Trophoblast cell (in vitro differentiated cells and primary cell): ENCODE measurements at regions not wholly inside any gene's neighbourhood (a gene's known extent, or its start where the extent isn't known, plus 50 kb on each side); places are given as distances from the start of the nearest gene placed in this dataset.

Experiments
- DNase-seq, 2 donors: peaks; one replicate each; pipeline ENCODE4 v3.0.0-alpha.2; 2016
- H2AFZ ChIP-seq: 2 replicates; pipeline ENCODE4 v1.6.1; 2013; ENCODE audit warnings: low read length, moderate library complexity, mild to moderate bottlenecking; ENCODE audit not compliant: insufficient read depth, poor library complexity
- H2AK5ac ChIP-seq: 2 replicates; pipeline ENCODE4 v1.6.1; 2013; ENCODE audit warnings: mild to moderate bottlenecking, low read length
- H2BK120ac ChIP-seq: 2 replicates; pipeline ENCODE4 v1.6.1; 2013; ENCODE audit warnings: low read length, mild to moderate bottlenecking, moderate library complexity; ENCODE audit not compliant: insufficient read depth, poor library complexity
- H2BK12ac ChIP-seq: 2 replicates; pipeline ENCODE4 v1.6.1; 2013; ENCODE audit warnings: mild to moderate bottlenecking, low read length, moderate library complexity
- H2BK5ac ChIP-seq: 2 replicates; pipeline ENCODE4 v1.6.1; 2013; ENCODE audit warnings: low read length, low read depth, moderate library complexity, mild to moderate bottlenecking; ENCODE audit not compliant: poor library complexity
- H3K14ac ChIP-seq: 2 replicates; pipeline ENCODE4 v1.6.1; 2013; ENCODE audit warnings: mild to moderate bottlenecking, low read length
- H3K18ac ChIP-seq: 2 replicates; pipeline ENCODE4 v1.6.1; 2013; ENCODE audit warnings: mild to moderate bottlenecking, low read length
- H3K23ac ChIP-seq: 2 replicates; pipeline ENCODE4 v1.6.1; 2013; ENCODE audit warnings: low read length
- H3K27ac ChIP-seq: 2 replicates; pipeline ENCODE4 v1.5.1; 2013; ENCODE audit warnings: low read depth, mild to moderate bottlenecking, inconsistent platforms, low read length, moderate library complexity
- H3K27me3 ChIP-seq: 2 replicates; pipeline ENCODE4 v1.6.1; 2013; ENCODE audit warnings: inconsistent platforms, mild to moderate bottlenecking, low read length, moderate library complexity; ENCODE audit not compliant: insufficient read depth
- H3K36me3 ChIP-seq, 2 experiments: 1 replicate in 1 of 2; 2 replicates in 1 of 2; pipeline ENCODE4 v1.6.1; 2013; ENCODE audit warnings: low read length in 2 of 2, mild to moderate bottlenecking in 2 of 2, moderate library complexity in 1 of 2; ENCODE audit not compliant: insufficient read depth in 2 of 2, control insufficient read depth in 1 of 2
- H3K4ac ChIP-seq: 2 replicates; pipeline ENCODE4 v1.6.1; 2013; ENCODE audit warnings: low read depth, mild to moderate bottlenecking, low read length, moderate library complexity
- H3K4me1 ChIP-seq, 2 experiments: 1 replicate in 1 of 2; 2 replicates in 1 of 2; pipeline ENCODE4 v1.6.1; 2013; ENCODE audit warnings: low read length in 2 of 2, mild to moderate bottlenecking in 2 of 2, moderate library complexity in 1 of 2; ENCODE audit not compliant: insufficient read depth in 2 of 2, control insufficient read depth in 1 of 2
- H3K4me2 ChIP-seq: 2 replicates; pipeline ENCODE4 v1.6.1; 2013; ENCODE audit warnings: inconsistent platforms, mild to moderate bottlenecking, low read length, moderate library complexity
- H3K4me3 ChIP-seq: 2 replicates; pipeline ENCODE4 v1.5.1; 2013; ENCODE audit warnings: mild to moderate bottlenecking, low read depth, low read length, inconsistent platforms
- H3K79me1 ChIP-seq: one replicate; pipeline ENCODE4 v1.6.1; 2013; ENCODE audit warnings: low read length
- H3K79me2 ChIP-seq: 2 replicates; pipeline ENCODE4 v1.6.1; 2013; ENCODE audit warnings: low read length, mild to moderate bottlenecking; ENCODE audit not compliant: control insufficient read depth, insufficient read depth, poor library complexity
- H3K9ac ChIP-seq: 2 replicates; pipeline ENCODE4 v1.6.1; 2013; ENCODE audit warnings: mild to moderate bottlenecking, low read length
- H3K9me3 ChIP-seq: 2 replicates; pipeline ENCODE4 v1.6.1; 2013; ENCODE audit warnings: low read depth, mild to moderate bottlenecking, control low read depth, inconsistent platforms, low read length; ENCODE audit not compliant: insufficient read depth
- H4K12ac ChIP-seq: 2 replicates; pipeline ENCODE4 v1.6.1; 2013; ENCODE audit warnings: low read depth, mild to moderate bottlenecking, low read length, moderate library complexity
- H4K8ac ChIP-seq: 2 replicates; pipeline ENCODE4 v1.6.1; 2013; ENCODE audit warnings: low read depth, mild to moderate bottlenecking, low read length, moderate library complexity
- H4K91ac ChIP-seq: one replicate; pipeline ENCODE4 v1.6.1; 2013; ENCODE audit warnings: low read depth, mild to moderate bottlenecking, low read length, moderate library complexity
- WGBS: extraction: QIAGEN DNeasy Blood & Tissue Kit; methylation state at CpG from one replicate; pipeline ENCODE4 v1.1.7; 2013; ENCODE audit warnings: missing lambda C conversion rate; ENCODE audit not compliant: insufficient read length, insufficient coverage; ENCODE audit errors: extremely low coverage; 5-methylcytosine and 5-hydroxymethylcytosine counted together

DNA sequence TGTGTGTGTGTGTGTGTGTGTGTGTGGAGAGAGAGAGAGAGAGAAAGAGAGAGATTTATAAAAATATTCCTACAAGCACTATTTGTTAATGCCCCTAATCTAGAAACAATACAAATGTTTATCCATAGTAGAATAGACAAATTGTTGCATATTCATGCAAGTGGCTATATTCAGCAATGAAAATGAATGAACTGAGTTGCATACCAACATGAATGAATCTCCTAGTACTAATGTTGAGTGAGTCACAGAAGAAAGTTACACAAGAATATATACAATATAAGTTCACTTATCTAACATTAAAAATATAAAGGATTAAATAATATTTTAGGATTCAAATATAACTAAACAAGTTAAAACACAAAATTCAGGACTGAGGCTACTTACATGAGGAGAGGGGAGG is 456.8 kb upstream of the AMOT start:
- DNase-seq: no peak
- no peak overlapping the region for H4K8ac ChIP-seq
- no peaks in the 10 kb centered on the region for H3K79me2 ChIP-seq
- no peak overlapping the region for H3K27ac ChIP-seq
- no peak overlapping the region for H3K9ac ChIP-seq
- no peaks in the 10 kb centered on the region for H3K79me1 ChIP-seq
- H2AFZ ChIP-seq: no peak overlapping the region
- H3K27me3 ChIP-seq: no peaks in the 10 kb centered on the region
- no peaks in the 10 kb centered on the region for H3K4me1 ChIP-seq
- H3K14ac ChIP-seq: no peak overlapping the region
- no peaks in the 10 kb centered on the region for H3K9me3 ChIP-seq
- no peak overlapping the region for H3K23ac ChIP-seq
- H2AK5ac ChIP-seq: no peak overlapping the region
- no peak overlapping the region for H3K4me2 ChIP-seq
- no peak overlapping the region for H2BK120ac ChIP-seq
- H3K4ac ChIP-seq: no peak overlapping the region
- no peaks in the 10 kb centered on the region for H3K36me3 ChIP-seq
- H4K12ac ChIP-seq: no peak overlapping the region
- no peak overlapping the region for H4K91ac ChIP-seq
- no peak overlapping the region for H3K4me3 ChIP-seq
- no peak overlapping the region for H3K18ac ChIP-seq
- H2BK12ac ChIP-seq: no peak overlapping the region
- no peak overlapping the region for H2BK5ac ChIP-seq

DNA sequence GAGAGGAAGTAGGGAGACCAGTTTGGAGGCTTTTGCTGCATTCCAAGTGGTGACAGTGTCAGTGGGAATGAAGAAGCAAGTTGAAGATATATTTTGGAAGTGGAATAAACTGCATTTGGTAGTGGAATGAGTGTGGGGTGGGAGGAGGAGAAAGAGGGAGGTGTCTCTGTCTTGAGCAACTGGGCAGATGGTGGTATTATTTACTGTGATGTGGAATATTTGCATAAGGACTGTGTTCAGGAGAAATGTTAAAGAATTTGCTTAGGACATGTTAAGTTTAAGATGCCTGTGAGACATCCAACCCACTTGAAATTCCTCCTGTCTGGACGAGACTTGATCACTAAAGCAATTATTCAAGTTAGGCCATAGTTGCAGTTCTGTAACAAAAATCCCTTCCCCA is 448.9 kb upstream of the AMOT start:
- H3K36me3 ChIP-seq: no peaks in the 10 kb centered on the region
- no peak overlapping the region for H3K27ac ChIP-seq
- H3K18ac ChIP-seq: no peak overlapping the region
- H3K9me3 ChIP-seq: no peaks in the 10 kb centered on the region
- H3K4me3 ChIP-seq: no peak overlapping the region
- H3K4me2 ChIP-seq: no peak overlapping the region
- H2AFZ ChIP-seq: no peak overlapping the region
- H2AK5ac ChIP-seq: no peak overlapping the region
- H3K9ac ChIP-seq: no peak overlapping the region
- H2BK12ac ChIP-seq: no peak overlapping the region
- no peaks in the 10 kb centered on the region for H3K79me2 ChIP-seq
- H3K14ac ChIP-seq: no peak overlapping the region
- no peaks in the 10 kb centered on the region for H3K4me1 ChIP-seq
- DNase-seq: peak in 1 of 2 donors; percentile 22
- no peaks in the 10 kb centered on the region for H3K79me1 ChIP-seq
- no peak overlapping the region for H4K91ac ChIP-seq
- no peak overlapping the region for H3K23ac ChIP-seq
- no CpG with 5 or more reads among the region's 1 CpG for WGBS
- H2BK5ac ChIP-seq: no peak overlapping the region
- no peak overlapping the region for H2BK120ac ChIP-seq
- H3K4ac ChIP-seq: no peak overlapping the region
- no peaks in the 10 kb centered on the region for H3K27me3 ChIP-seq
- no peak overlapping the region for H4K8ac ChIP-seq
- no peak overlapping the region for H4K12ac ChIP-seq

DNA sequence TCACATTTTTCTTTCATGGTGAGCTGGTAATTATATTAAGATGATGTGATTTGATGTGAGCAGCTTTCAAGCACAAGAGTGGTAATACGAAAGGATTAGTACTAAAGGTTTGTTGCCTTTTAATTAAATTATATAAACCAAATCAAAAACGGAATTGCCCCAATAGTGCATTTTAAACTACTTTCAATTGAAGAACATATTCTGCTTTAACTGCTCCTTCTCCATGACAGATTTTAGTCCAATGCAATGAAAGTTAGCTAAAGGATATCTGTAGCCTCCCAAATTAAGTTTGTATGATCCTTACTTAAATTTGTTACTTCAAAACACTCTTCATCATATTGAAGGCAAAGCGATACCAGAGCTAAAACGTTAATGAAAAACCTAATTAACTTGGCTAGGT is 447.1 kb upstream of the AMOT start:
- Histone ChIP-seq H2BK12ac (no peak overlapping the region), H3K9ac (no peak overlapping the region), H3K4me1 (no peaks in the 10 kb centered on the region), H3K9me3 (no peaks in the 10 kb centered on the region), H4K12ac (no peak overlapping the region), H2AK5ac (no peak overlapping the region), H3K36me3 (no peaks in the 10 kb centered on the region), H4K8ac (no peak overlapping the region), H3K79me2 (no peaks in the 10 kb centered on the region), H3K27me3 (no peaks in the 10 kb centered on the region), H3K27ac (no peak overlapping the region), H3K23ac (no peak overlapping the region), H2AFZ (no peak overlapping the region), H3K4me3 (no peak overlapping the region), H2BK120ac (no peak overlapping the region), H2BK5ac (no peak overlapping the region), H3K14ac (no peak overlapping the region), H3K4me2 (no peak overlapping the region), H4K91ac (no peak overlapping the region), H3K4ac (no peak overlapping the region), H3K79me1 (no peaks in the 10 kb centered on the region), H3K18ac (no peak overlapping the region)
- WGBS: no CpG with 5 or more reads among the region's 4 CpGs
- no peak for DNase-seq

DNA sequence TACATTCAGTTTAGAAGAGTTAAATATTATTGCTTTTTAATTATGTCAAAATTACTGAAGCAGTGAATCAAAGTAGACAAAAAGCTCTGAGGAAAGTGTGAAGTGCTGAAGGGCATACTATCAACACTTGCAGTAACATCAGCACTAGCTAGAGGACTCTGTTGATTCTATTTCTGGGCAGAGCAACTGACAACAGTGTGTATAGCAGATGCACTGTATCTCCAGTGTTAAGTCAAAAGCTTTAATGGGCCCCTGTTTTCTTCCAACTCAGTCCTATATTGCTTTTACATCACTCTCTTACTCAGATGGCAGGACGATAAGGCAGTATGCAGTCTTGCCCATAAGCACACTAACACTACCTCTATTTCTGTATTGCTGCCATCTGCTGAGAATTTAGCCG is 435.2 kb upstream of the AMOT start:
- Histone ChIP-seq H3K4me2 (no peak overlapping the region), H2AFZ (no peak overlapping the region), H3K14ac (no peak overlapping the region), H4K8ac (no peak overlapping the region), H2BK5ac (no peak overlapping the region), H3K18ac (no peak overlapping the region), H3K9ac (no peak overlapping the region), H2BK120ac (no peak overlapping the region), H3K4me3 (no peak overlapping the region), H3K79me2 (no peaks in the 10 kb centered on the region), H2BK12ac (no peak overlapping the region), H4K12ac (no peak overlapping the region), H3K4me1 (no peaks in the 10 kb centered on the region), H4K91ac (no peak overlapping the region), H3K27me3 (no peaks in the 10 kb centered on the region), H3K27ac (no peak overlapping the region), H3K36me3 (no peaks in the 10 kb centered on the region), H3K23ac (no peak overlapping the region), H3K79me1 (no peaks in the 10 kb centered on the region), H3K4ac (no peak overlapping the region), H3K9me3 (no peaks in the 10 kb centered on the region), H2AK5ac (no peak overlapping the region)
- WGBS: no CpG with 5 or more reads among the region's 2 CpGs
- DNase-seq: no peak

DNA sequence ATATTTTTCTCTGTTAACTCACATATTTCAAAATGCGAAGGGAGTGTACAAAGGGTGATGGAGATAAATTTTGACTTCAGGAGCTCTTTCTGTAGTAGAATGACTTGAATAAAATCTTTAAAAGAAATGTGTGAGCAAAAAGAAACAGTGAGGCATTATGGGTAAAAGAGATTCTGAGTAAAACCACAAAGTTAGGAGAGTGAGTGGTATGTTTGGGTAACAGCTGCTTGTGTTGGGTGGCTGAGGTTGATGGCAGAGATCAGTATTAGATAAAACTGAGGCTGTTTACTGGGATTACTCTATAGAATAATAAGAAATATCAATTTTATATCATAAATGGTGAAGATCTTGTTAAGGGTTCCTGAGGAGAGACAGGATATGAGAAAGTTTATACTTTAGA is 434.2 kb upstream of the AMOT start:
- no peak overlapping the region for H3K4ac ChIP-seq
- H3K79me1 ChIP-seq: no peaks in the 10 kb centered on the region

More for the DNA sequence above, 434.2 kb upstream of the AMOT start:
- DNase-seq: no peak
- Histone ChIP-seq H2BK120ac (no peak overlapping the region), H3K79me2 (no peaks in the 10 kb centered on the region), H3K18ac (no peak overlapping the region), H3K27ac (no peak overlapping the region), H4K91ac (no peak overlapping the region), H4K8ac (no peak overlapping the region), H2AK5ac (no peak overlapping the region), H4K12ac (no peak overlapping the region), H2BK12ac (no peak overlapping the region), H3K4me2 (no peak overlapping the region), H3K36me3 (no peaks in the 10 kb centered on the region), H2AFZ (no peak overlapping the region), H3K23ac (no peak overlapping the region), H3K27me3 (no peaks in the 10 kb centered on the region), H3K9ac (no peak overlapping the region), H3K9me3 (no peaks in the 10 kb centered on the region), H2BK5ac (no peak overlapping the region), H3K14ac (no peak overlapping the region), H3K4me1 (no peaks in the 10 kb centered on the region), H3K4me3 (no peak overlapping the region)
- WGBS: no CpG with 5 or more reads among the region's 1 CpG
